GM19025 (cell line): ENCODE measurements at regions not wholly inside any gene's neighbourhood (a gene's known extent, or its start where the extent isn't known, plus 50 kb on each side); places are given as distances from the start of the nearest gene placed in this dataset.

Source experiments
- ATAC-seq: cut with Tn5 transposase; IDR thresholded peaks from one replicate; pipeline ENCODE4 v1.9.1; 2021; ENCODE audit warnings: mild to moderate bottlenecking, low read depth, moderate library complexity; ENCODE audit not compliant: unreplicated experiment

DNA sequence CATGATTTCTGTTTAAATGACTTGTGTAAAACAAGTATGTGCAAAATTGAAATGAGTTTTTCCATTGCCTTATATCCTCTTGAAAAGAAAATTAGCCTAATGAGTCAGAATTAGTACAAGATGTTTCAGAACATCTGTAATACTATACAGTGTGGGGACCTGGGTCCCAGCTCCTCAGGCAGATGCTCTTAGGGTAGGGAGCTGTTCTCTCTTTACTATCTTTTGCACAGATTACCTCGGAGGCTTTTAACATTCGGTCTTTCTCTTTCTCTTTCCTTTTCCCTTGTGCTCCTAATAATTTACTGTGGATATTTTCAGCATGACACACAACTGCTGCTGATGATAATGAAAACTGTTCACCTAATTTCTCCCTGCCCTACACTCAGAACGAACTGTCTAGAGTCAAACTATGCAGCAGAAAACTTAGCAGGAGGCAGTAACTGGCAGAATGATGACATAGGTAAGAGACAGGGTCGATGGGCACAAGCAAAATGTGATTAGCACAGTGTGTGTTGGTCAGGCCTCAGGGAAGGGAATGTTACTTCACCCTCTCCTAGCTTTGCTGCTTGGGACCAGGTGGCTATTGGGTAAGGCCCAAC, 455.3 kb downstream of the PDHA2 start:
- ATAC-seq, result no peak

DNA sequence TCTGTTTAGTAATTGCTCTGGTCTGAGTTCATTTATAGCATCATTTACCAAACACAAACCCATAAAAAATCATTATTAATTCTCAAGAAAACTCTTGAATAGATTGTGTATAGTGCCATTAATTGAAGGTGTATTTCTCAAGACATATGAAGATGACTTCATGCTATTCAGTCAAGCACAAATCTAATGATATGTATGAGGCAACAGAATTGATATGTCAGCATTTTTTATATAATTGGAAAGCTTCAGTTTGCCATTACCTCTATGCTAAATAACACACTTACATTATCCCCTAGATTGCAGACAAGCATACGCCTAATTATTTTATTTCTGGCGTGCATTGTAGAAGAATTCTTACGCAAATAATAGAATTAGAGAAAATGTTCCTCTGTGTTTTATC, 461.8 kb downstream of the PDHA2 start:
- ATAC-seq, result no peak

- ATAC-seq, result no peak
These were observed 465.1 kb downstream of the PDHA2 start for GRCh38 chr4:96305030-96305429.

DNA sequence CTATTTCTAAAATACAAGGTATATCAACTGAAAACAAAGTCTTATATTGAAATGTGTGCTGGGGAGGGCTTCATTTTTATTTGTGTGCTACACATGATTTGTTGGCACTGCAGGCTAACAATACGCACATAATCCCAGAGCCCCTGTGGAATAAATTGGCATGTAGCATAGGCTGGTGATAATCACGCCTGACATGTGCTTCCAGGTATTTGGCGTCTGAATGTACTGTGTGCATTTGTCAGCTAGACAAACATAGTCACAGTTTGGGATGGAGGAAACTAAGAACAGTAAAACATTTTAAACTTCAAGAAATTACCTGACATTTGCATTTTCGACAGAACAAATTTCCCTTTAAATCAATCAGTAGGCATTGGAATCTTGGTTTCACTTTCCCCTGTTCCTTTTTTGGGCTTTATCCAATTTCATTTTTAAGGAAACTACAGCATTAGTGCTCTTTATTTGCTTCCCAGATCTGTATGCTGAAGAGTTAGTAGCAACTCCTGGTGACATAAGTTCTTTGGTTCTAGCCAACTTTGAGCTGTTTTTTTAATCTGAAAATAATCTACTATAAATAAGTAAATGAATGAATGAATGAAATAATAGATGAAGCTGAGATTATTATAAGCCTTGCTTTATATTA, 472.3 kb downstream of the PDHA2 start:
- no peak for ATAC-seq

- no peak for ATAC-seq
These were observed 475.9 kb downstream of the PDHA2 start for GRCh38 chr4:96315815-96316214.

- ATAC-seq, result no peak
These were observed 476.9 kb downstream of the PDHA2 start for GRCh38 chr4:96316776-96317175.

DNA sequence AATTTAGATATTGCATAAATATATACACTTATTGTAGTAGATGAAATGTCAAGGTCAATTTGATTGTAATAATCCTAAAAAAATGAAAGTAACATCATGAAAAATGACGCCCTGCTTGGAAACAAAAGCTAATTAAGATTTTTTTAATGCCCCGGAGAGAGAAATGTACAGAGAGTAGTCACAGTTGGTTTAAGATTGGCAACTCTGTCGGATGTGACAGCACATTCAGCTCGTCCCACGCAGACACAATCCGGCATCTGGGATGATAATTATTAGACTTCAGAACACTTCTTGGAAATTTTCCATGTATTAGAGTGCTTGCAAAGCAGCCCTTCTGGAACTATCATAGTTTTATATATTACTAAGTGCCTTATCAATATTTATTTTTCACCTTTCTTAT, 478.0 kb downstream of the PDHA2 start:
- ATAC-seq, result no peak

- no peak for ATAC-seq
These were observed 487.0 kb downstream of the PDHA2 start for GRCh38 chr4:96326846-96327245.

- no peak for ATAC-seq
These were observed 502.3 kb downstream of the PDHA2 start for GRCh38 chr4:96342196-96342595.

DNA sequence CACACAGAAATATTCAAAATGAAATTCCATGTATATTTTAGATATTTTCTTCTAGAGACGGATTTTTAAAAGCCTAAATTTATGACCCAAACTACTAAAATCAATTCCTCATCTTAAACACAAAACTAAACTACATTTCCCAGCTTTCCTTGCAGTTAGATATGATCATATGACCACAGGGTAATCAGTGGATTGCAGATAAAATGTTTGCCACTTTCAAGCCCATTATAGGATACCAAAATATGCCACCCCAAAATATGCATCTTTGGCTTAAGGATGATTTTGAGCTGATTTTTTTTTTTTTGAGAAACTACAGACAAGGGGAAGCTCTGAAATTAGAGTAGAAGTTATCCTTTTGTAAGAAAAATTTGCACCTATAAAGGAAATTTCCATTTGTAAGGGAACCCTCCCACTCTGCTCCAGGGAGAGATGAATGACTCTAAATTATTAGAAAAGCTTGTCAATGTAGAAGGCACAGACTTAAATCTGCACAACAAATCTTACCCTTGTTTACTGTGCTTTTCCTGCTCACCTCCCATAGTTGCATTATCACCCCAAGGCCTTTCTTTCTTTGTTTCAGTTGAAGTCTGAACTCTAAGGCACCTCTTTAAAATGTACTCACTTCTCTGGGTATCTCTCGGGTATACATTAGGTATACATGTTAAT, 503.0 kb downstream of the PDHA2 start:
- no peak for ATAC-seq

GRCh38 chr4:96343836-96344235, 503.9 kb downstream of the PDHA2 start:
- no peak for ATAC-seq

DNA sequence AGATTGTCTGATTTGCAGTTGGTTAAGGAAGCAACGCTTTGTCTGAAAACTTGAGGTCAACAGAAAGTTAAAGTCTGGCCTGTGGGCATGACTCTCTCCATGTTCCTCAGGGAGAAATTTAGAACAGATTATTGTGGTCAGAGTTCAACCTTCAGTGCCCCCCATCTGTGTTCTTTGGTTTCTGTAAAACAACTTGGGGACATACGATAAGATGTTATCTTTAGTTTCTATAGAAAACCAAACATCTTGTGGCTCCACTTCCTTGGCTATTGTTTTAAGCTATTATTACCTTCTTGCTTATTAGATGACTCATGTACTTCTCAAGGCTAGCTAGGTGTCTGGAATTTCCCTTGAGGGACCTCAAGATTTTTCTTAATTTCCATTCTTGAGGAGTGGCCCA, 507.7 kb downstream of the PDHA2 start:
- ATAC-seq, result no peak

GRCh38 chr4:96352051-96352517, 512.2 kb downstream of the PDHA2 start:
- no peak for ATAC-seq

GRCh38 chr4:96354036-96354712, 514.3 kb downstream of the PDHA2 start:
- ATAC-seq, result no peak

- ATAC-seq, result no peak
These were observed 515.5 kb downstream of the PDHA2 start for GRCh38 chr4:96355414-96355813.

DNA sequence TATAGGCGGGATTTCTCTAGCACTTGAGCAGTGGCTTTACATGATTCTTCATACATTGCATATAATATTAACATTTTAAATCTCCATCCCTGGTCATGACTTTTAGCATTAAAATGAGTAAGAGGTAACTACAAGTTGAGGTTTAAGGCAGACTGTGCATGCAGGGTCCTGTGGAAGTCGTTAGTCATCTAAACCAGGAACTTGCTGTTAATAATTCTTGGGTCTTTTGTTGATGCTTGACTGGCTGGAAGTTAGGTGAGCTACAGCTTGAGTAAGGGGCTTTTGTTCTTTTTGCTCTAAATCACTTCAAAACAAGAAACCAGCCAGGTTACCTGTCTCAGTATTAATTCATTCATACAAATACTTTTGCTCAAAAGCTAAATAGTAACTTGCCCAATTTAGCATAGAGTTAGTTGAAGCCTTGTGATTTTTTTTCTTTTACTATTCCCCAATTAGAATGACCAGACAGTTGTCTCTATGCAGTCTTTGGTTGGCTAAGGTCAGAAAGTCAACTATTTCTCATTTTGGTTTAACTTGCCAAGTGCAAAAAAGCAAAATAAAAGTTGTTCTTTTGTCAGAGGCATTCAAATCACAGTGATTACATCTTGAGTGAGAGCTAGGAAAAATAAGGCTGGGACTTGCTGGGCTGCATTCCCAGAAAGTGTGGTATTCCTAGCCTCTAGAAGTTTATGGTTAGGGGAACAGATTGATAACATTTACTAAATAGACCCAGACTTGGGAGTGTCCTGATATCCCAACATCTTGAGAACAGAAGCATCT, 516.9 kb downstream of the PDHA2 start:
- ATAC-seq, result no peak

DNA sequence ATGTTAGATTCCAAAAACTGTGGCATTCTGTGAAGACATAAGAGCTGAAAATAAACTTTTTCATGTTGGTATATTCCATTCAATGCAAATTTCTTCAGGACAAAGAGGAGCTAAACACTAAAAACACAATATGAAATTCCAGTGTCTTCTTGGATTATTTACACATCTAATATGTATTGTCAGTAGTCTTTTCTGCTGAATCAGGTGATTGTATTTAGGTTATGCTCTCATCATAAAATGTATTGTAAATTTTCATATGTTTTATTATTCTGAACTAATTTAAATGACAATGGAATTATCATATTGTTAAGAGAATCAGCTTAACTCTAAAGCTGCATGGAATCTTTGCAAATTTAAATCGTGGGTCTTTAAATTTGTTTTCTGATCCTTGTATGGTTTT, 526.7 kb downstream of the PDHA2 start:
- no peak for ATAC-seq

DNA sequence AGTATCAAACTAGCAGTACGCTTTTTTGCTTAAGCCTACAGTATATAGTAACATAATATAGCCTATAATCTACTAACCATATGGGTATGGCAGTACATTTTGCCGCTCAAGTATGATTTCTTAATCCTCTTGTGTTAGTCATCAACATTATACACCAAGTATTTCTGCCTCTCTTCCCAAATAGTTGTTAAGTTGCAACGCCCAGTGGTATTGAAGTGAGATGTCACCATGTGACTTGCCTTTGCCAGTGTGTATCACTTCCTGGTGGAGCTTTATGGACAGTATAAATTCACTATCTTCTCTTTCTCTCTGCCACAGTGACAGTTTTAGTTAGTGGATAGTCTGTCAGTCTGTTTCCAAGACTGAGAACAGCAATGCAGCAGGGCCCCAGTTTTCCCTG, 535.5 kb downstream of the PDHA2 start:
- ATAC-seq, result no peak

- no peak for ATAC-seq
These were observed 539.6 kb downstream of the PDHA2 start for GRCh38 chr4:96379524-96379923.

DNA sequence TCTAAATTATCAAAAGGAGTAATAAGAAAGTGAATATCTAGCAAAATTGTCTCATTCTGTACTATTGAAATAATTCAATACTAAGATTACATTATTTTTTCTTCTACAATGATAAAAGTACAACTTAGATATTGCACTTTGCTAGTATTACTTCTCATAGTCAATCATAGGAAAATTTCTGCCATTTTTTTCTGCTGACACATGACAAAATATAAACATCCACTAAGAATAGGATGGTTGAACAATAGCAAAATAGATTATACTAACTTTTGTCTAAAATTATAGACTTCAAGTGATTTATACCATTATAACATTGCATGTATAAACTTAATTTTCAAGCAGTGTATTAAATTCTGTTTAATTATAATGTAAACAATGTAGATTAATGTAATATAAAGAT, 540.2 kb downstream of the PDHA2 start:
- ATAC-seq, result no peak

- ATAC-seq, result no peak
These were observed 543.5 kb downstream of the PDHA2 start for GRCh38 chr4:96383349-96383748.
